ENCODE measurements at regions not wholly inside any gene's neighbourhood (a gene's known extent, or its start where the extent isn't known, plus 50 kb on each side); places are given as distances from the start of the nearest gene placed in this dataset.

DNA sequence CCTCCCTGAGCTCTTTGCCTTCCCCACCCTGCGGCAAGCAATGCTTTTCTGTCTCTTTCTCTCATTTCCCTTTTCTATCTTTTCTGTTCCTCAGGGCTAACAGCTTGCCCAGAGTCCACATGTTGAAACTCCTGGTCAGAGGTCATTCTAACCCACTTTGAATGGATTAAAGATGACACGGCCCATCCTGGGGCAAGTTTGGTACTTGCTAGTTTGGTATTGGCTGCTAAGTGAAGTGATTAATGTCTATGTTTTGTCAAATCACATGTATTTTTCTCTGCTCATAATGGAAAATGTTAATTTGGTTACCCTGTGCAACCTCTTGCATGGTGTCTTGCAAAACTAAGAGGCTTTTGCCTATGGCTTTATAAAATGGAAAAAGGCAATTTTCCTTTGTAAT, 960.2 kb downstream of the CNTNAP5 start:
- TF ChIP-seq, protein P1, sequence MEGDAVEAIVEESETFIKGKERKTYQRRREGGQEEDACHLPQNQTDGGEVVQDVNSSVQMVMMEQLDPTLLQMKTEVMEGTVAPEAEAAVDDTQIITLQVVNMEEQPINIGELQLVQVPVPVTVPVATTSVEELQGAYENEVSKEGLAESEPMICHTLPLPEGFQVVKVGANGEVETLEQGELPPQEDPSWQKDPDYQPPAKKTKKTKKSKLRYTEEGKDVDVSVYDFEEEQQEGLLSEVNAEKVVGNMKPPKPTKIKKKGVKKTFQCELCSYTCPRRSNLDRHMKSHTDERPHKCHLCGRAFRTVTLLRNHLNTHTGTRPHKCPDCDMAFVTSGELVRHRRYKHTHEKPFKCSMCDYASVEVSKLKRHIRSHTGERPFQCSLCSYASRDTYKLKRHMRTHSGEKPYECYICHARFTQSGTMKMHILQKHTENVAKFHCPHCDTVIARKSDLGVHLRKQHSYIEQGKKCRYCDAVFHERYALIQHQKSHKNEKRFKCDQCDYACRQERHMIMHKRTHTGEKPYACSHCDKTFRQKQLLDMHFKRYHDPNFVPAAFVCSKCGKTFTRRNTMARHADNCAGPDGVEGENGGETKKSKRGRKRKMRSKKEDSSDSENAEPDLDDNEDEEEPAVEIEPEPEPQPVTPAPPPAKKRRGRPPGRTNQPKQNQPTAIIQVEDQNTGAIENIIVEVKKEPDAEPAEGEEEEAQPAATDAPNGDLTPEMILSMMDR (conservative IDR thresholded peaks at IDR 0.05; ENCODE audit: low read depth, low read length), result no peak
- TF ChIP-seq EZH2 (IDR thresholded peaks at IDR 0.05; ENCODE audit: borderline replicate concordance, low read depth, low read length, poor library complexity, severe bottlenecking), result no peak
